22Rv1 (cell line): ENCODE measurements at regions not wholly inside any gene's neighbourhood (a gene's known extent, or its start where the extent isn't known, plus 50 kb on each side); places are given as distances from the start of the nearest gene placed in this dataset.

ENCODE experiments used
- CTCF ChIP-seq: fragments of 450-650 bp; IDR thresholded peaks from 2 replicates; pipeline ENCODE4 v1.5.1; 2017; ENCODE audit warnings: mild to moderate bottlenecking
- ZFX ChIP-seq: fragments of 450-650 bp; IDR thresholded peaks from 2 replicates; pipeline ENCODE4 v1.6.1; 2017; ENCODE audit warnings: antibody characterized with exemption, borderline replicate concordance

- TF ChIP-seq CTCF, result no peak
- no peak for TF ChIP-seq ZFX
These were observed 1117.9 kb upstream of the CNTN5 start for GRCh38 chr11:97902828-97903227.
